Retinal pigment epithelial cell (primary cell): ENCODE measurements at regions not wholly inside any gene's neighbourhood (a gene's known extent, or its start where the extent isn't known, plus 50 kb on each side); places are given as distances from the start of the nearest gene placed in this dataset.

Experiments
- DNase-seq: peaks from one replicate; pipeline ENCODE4 v3.0.0-alpha.2; 2010; ENCODE audit warnings: low read depth
- H3K4me3 ChIP-seq: 2 replicates; pipeline ENCODE4 v1.5.1; 2011; ENCODE audit warnings: mild to moderate bottlenecking, low read length, control low read depth, moderate library complexity
- TF ChIP-seq, protein P1 (sequence below): conservative IDR thresholded peaks from 2 replicates; pipeline ENCODE4 v1.5.1; 2011; ENCODE audit warnings: low read depth, low read length, control low read depth, inconsistent platforms

DNA sequence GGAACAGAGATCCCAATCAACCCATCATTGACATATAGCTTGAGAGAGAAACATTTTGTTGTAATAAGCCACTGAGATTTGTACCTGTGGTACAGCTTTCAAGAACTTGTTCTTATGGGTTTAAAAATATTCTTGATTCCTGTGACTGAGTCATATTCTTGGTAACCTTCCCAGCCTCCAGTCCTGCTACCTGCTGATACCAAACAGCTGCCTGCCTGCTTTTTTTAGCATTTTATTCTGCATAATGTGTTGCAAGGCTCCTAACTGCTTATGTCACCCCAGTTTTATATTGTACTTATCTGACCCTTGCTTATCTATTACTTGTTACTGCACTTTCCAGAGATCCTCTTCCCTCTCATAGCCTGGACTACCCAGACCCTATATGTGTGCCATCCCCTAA is 349.3 kb upstream of the SOX2 start:
- TF ChIP-seq, protein P1, sequence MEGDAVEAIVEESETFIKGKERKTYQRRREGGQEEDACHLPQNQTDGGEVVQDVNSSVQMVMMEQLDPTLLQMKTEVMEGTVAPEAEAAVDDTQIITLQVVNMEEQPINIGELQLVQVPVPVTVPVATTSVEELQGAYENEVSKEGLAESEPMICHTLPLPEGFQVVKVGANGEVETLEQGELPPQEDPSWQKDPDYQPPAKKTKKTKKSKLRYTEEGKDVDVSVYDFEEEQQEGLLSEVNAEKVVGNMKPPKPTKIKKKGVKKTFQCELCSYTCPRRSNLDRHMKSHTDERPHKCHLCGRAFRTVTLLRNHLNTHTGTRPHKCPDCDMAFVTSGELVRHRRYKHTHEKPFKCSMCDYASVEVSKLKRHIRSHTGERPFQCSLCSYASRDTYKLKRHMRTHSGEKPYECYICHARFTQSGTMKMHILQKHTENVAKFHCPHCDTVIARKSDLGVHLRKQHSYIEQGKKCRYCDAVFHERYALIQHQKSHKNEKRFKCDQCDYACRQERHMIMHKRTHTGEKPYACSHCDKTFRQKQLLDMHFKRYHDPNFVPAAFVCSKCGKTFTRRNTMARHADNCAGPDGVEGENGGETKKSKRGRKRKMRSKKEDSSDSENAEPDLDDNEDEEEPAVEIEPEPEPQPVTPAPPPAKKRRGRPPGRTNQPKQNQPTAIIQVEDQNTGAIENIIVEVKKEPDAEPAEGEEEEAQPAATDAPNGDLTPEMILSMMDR: no peak
- H3K4me3 ChIP-seq: no peak overlapping the region
- DNase-seq: peak; percentile 43

DNA sequence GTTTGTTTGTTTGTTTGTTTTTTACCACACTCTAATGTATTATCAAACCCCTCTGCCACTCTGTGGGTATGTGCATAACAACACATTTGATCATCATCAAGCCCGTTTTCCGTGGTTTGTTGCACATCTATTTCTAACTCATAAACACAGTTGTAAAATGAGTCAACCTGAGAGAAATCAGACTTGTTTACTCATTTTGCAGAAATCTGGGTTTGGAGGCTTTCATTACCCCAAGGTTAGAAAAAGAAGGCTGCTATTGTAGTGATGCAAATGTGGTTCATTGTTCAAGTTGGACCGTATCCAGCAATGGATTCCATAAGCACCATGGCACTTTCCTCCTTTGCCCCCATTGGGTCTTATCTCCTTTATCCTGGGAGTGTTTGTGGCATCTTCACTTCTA is 353.2 kb upstream of the SOX2 start:
- H3K4me3 ChIP-seq: no peak overlapping the region
- no peak for DNase-seq
- TF ChIP-seq, protein P1: no peak

DNA sequence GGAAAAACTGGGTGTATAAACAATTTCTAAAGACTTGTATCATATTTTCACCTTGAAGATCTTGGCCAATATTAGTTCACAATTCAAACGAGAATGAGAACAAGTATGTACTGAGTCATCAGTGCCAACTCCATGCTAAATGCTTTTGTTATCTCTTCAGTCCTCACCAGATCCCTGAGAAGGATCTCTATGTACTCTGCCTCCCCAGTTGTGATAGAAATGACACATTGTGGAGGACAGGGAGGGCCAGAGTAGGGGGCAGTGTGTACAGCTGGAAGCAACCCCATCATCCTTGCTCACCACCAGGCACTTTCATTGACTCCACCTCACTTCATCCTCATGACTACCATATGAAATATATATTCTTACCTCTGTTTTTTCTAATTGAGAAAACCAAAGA is 353.7 kb upstream of the SOX2 start:
- TF ChIP-seq, protein P1: no peak
- H3K4me3 ChIP-seq: no peak overlapping the region
- no peak for DNase-seq

DNA sequence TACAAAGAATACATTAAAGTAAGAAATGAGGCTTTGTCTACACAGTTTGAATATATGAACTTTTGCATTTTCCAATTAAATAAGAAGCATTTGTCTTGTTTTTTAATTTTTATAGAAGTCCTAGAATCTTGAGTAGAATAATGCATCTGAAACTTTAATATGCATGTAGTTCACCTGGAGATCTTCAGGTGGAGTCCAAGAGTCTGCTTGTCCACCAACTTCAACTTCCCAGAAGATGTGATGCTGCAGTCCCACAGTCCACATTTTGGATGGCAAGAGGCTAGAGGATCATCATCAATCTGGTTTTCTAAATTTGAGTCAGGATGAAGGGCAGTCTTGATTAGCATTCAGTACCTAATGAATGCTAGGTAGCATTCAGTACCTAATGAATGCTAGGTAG is 357.6 kb upstream of the SOX2 start:
- H3K4me3 ChIP-seq: no peak overlapping the region
- no peak for DNase-seq
- TF ChIP-seq, protein P1: peak; percentile 5

DNA sequence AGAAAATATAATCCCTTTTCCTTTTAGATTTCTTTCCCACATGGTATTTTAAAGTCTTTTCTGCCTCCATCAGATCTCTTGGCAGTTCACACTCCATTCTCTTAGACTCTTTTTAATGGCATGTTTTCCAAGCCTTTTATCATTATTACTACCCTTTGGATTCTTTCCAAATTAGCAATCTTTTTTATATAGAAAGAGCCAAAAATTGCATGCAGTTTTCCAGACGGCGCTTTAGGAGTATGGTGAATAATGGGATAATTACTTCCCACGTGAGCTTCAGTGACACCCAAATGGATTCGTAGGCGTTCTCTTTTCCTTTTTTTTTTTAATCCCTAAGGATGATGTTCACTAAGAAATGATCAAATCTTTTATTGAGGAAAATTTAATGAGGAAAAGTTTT is 354.8 kb upstream of the DNAJC19 start:
- TF ChIP-seq, protein P1: no peak
- no peak overlapping the region for H3K4me3 ChIP-seq
- DNase-seq: no peak

DNA sequence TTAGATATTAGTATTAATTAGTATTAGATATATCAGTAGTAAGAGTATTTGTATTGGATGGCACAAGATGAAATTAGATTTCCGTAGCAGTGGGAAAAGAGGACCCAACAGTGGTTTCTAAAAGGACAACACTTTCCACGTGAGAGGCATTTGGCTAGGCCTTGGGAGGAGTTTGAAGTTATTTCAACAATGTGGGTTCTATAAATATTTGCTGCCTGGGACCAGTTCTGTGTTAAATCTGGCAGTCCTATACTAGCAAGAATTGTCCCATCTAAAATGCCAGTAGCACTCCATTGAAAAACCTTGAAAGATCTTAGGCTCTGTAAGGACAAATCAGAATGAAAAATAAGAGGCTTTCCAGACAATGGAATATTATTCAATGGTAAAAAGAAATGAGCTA is 347.1 kb upstream of the DNAJC19 start:
- H3K4me3 ChIP-seq: no peak overlapping the region
- no peak for DNase-seq
- TF ChIP-seq, protein P1: no peak

DNA sequence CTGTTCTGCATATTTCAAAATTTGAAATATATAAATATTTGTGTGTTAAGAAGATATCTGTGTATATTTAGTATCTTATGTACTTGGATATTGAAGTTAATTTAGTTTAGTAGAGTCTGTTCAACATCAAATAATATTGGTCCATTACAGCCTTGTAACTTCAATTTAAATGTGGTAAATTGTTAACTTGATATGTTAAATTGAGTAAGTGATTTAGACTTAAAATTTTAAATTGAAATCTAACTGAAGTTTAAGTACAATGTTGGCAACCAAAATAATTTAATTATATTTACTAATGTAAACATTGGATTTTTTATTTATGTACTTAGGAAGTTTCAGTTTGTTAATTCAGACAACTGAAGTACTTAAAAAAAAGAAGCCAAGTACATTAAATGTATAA is 343.9 kb upstream of the DNAJC19 start:
- DNase-seq: no peak
- H3K4me3 ChIP-seq: no peak overlapping the region
- TF ChIP-seq, protein P1: no peak
